ENCODE measurements at regions not wholly inside any gene's neighbourhood (a gene's known extent, or its start where the extent isn't known, plus 50 kb on each side); places are given as distances from the start of the nearest gene placed in this dataset.

DNA sequence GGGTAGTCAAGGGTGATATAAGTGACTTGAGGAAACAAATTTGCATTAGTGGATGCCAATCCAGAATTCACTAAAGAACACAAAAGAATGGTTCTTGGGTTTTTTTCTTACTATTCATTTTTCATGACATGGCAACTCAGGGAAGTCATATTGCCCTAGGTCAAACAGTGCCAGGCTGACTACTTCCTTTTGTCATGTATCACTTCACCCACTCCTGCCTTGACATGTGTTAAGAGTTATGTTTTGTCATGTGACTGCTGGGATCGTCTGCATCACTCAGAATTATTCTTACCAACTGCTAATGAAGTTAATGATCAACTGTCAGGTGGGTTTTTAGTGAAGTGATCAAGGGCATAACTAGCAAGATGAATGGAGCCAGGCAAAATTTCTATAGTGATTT, 74.2 kb downstream of the PRORP start:
- TF ChIP-seq, protein P1, sequence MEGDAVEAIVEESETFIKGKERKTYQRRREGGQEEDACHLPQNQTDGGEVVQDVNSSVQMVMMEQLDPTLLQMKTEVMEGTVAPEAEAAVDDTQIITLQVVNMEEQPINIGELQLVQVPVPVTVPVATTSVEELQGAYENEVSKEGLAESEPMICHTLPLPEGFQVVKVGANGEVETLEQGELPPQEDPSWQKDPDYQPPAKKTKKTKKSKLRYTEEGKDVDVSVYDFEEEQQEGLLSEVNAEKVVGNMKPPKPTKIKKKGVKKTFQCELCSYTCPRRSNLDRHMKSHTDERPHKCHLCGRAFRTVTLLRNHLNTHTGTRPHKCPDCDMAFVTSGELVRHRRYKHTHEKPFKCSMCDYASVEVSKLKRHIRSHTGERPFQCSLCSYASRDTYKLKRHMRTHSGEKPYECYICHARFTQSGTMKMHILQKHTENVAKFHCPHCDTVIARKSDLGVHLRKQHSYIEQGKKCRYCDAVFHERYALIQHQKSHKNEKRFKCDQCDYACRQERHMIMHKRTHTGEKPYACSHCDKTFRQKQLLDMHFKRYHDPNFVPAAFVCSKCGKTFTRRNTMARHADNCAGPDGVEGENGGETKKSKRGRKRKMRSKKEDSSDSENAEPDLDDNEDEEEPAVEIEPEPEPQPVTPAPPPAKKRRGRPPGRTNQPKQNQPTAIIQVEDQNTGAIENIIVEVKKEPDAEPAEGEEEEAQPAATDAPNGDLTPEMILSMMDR (IDR thresholded peaks at IDR 0.05), result no peak
- TF ChIP-seq POLR2A (IDR thresholded peaks at IDR 0.05), result no peak

Measured in Peyer's patch (tissue), 4 donors.